ENCODE measurements at regions not wholly inside any gene's neighbourhood (a gene's known extent, or its start where the extent isn't known, plus 50 kb on each side); places are given as distances from the start of the nearest gene placed in this dataset.
"Not testable (repeated sequence)": the region's sequence is repeated elsewhere in the genome, so short reads cannot be mapped to it uniquely, and the experiment has no call there.

GRCh38 chr1:112853915-112854314 is 102.1 kb downstream of the SLC16A1 start:
- not testable (repeated sequence) for TF ChIP-seq ZNF747 (tag by site-specific recombination; IDR thresholded peaks at IDR 0.05); ZNF596 (tag by site-specific recombination; IDR thresholded peaks at IDR 0.05); CTCF (tag by site-specific recombination; IDR thresholded peaks at IDR 0.05); PATZ1 (tag by site-specific recombination; IDR thresholded peaks at IDR 0.05); ZBTB17 (tag by site-specific recombination; IDR thresholded peaks at IDR 0.05); OSR2 (tag by site-specific recombination; IDR thresholded peaks at IDR 0.05); ZNF394 (tag by site-specific recombination; IDR thresholded peaks at IDR 0.05; ENCODE audit: borderline replicate concordance); PBX3 (CRISPR knock-in tag; IDR thresholded peaks at IDR 0.05); ZNF157 (tag by site-specific recombination; IDR thresholded peaks at IDR 0.05); PRDM10 (tag by site-specific recombination; IDR thresholded peaks at IDR 0.05)

Data from HEK293 (cell line).